Panc1 (cell line): ENCODE measurements at regions not wholly inside any gene's neighbourhood (a gene's known extent, or its start where the extent isn't known, plus 50 kb on each side); places are given as distances from the start of the nearest gene placed in this dataset.

ENCODE experiments used
- POLR2AphosphoS5 ChIP-seq: IDR thresholded peaks from 2 replicates; pipeline ENCODE4 v1.6.1; 2012; ENCODE audit warnings: mild to moderate bottlenecking, low read depth, low read length, moderate library complexity
- TF ChIP-seq, protein P1 (sequence below): fragments of 450-650 bp; IDR thresholded peaks from 2 replicates; pipeline ENCODE4 v1.5.1; 2017; ENCODE audit warnings: mild to moderate bottlenecking

DNA sequence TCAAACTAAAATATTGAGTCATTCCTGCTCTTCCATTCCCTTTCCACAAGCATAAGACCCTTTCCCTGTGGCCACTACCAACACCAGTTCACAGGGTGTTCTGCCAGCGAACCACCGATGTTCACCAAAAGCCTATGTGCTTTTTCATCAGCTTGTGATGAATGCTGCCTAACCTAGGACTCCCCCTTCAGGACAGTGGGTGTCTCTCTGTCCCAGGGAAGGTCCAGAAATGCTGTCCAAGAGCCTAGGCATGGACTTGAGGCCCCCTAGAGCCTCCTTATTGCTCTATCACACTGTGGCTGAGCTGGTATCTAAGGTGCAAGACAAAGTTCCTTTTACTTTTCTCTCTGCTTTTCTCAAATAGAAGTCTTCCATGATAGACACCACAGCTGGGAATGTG is 1015.6 kb downstream of the PCDH19 start:
- TF ChIP-seq, protein P1, sequence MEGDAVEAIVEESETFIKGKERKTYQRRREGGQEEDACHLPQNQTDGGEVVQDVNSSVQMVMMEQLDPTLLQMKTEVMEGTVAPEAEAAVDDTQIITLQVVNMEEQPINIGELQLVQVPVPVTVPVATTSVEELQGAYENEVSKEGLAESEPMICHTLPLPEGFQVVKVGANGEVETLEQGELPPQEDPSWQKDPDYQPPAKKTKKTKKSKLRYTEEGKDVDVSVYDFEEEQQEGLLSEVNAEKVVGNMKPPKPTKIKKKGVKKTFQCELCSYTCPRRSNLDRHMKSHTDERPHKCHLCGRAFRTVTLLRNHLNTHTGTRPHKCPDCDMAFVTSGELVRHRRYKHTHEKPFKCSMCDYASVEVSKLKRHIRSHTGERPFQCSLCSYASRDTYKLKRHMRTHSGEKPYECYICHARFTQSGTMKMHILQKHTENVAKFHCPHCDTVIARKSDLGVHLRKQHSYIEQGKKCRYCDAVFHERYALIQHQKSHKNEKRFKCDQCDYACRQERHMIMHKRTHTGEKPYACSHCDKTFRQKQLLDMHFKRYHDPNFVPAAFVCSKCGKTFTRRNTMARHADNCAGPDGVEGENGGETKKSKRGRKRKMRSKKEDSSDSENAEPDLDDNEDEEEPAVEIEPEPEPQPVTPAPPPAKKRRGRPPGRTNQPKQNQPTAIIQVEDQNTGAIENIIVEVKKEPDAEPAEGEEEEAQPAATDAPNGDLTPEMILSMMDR, result no peak
- no peak for TF ChIP-seq POLR2AphosphoS5
